ENCODE measurements at regions not wholly inside any gene's neighbourhood (a gene's known extent, or its start where the extent isn't known, plus 50 kb on each side); places are given as distances from the start of the nearest gene placed in this dataset.

- Histone ChIP-seq H3K9me3 (no peaks in the 10 kb centered on the region), H3K4me1 (peaks cover 0 to 7% (median 0%) of the 10 kb centered on the region in 3 donors), H3K27ac (no peak overlapping the region), H3K36me3 (no peaks in the 10 kb centered on the region), H3K4me3 (no peak overlapping the region), H3K27me3 (peaks cover 0 to 6% (median 0%) of the 10 kb centered on the region in 4 donors)
- intact Hi-C loops (cut with DNase I): no loop called here
- DNase-seq: no peak
- WGBS, 2 donors: 35 to 53% methylated on average over 1 of the region's 1 CpG
- TF ChIP-seq POLR2A (IDR thresholded peaks at IDR 0.05) (no peak), CTCF (IDR thresholded peaks at IDR 0.05) (no peak)
Observed at GRCh38 chr3:102672305-102672704, 237.5 kb downstream of the ZPLD1 start.

- Histone ChIP-seq H3K4me3 (peak overlapping the region in 1 of 4 donors; percentile 34), H3K27me3 (peaks cover 0 to 3% (median 0%) of the 10 kb centered on the region in 4 donors), H3K9me3 (no peaks in the 10 kb centered on the region), H3K27ac (no peak overlapping the region), H3K36me3 (no peaks in the 10 kb centered on the region), H3K4me1 (peaks cover 0 to 7% (median 0%) of the 10 kb centered on the region in 3 donors)
- WGBS, 2 donors: 7 to 15% methylated on average over 16 of the region's 16 CpGs
- TF ChIP-seq CTCF (IDR thresholded peaks at IDR 0.05): peak; percentile 27 to 76 (median 57)
- TF ChIP-seq POLR2A (IDR thresholded peaks at IDR 0.05): no peak
- no peak for DNase-seq
- intact Hi-C loops (cut with DNase I): no loop called here
Observed at GRCh38 chr3:102673271-102674115, 238.7 kb downstream of the ZPLD1 start.

GRCh38 chr3:102674284-102674683 is 239.5 kb downstream of the ZPLD1 start:
- Histone ChIP-seq H3K9me3 (no peaks in the 10 kb centered on the region), H3K4me1 (peaks cover 0 to 7% (median 0%) of the 10 kb centered on the region in 3 donors), H3K4me3 (no peak overlapping the region), H3K27me3 (no peaks in the 10 kb centered on the region), H3K27ac (no peak overlapping the region), H3K36me3 (no peaks in the 10 kb centered on the region)
- WGBS, 2 donors: 78 to 81% methylated on average over 7 of the region's 7 CpGs
- TF ChIP-seq CTCF (IDR thresholded peaks at IDR 0.05) (no peak), POLR2A (IDR thresholded peaks at IDR 0.05) (no peak)
- DNase-seq: no peak
- intact Hi-C loops (cut with DNase I): no loop called here

- Histone ChIP-seq H3K4me3 (no peak overlapping the region), H3K9me3 (no peaks in the 10 kb centered on the region), H3K27ac (no peak overlapping the region), H3K36me3 (no peaks in the 10 kb centered on the region), H3K4me1 (peaks cover 0 to 7% (median 0%) of the 10 kb centered on the region in 3 donors), H3K27me3 (no peaks in the 10 kb centered on the region)
- intact Hi-C loops (cut with DNase I): no loop called here
- no peak for DNase-seq
- no peak for TF ChIP-seq POLR2A (IDR thresholded peaks at IDR 0.05)
- TF ChIP-seq CTCF (IDR thresholded peaks at IDR 0.05): no peak
Observed at GRCh38 chr3:102676424-102676823, 241.6 kb downstream of the ZPLD1 start.

GRCh38 chr3:102682741-102683140 is 247.9 kb downstream of the ZPLD1 start:
- intact Hi-C loops (cut with DNase I): no loop called here

More at GRCh38 chr3:102682741-102683140, 247.9 kb downstream of the ZPLD1 start:
- no peak overlapping the region for H3K27ac ChIP-seq
- no peaks in the 10 kb centered on the region for H3K36me3 ChIP-seq
- no peaks in the 10 kb centered on the region for H3K9me3 ChIP-seq
- H3K4me3 ChIP-seq: no peak overlapping the region
- TF ChIP-seq CTCF (IDR thresholded peaks at IDR 0.05) (no peak), POLR2A (IDR thresholded peaks at IDR 0.05) (no peak)
- no peaks in the 10 kb centered on the region for H3K27me3 ChIP-seq
- H3K4me1 ChIP-seq: no peaks in the 10 kb centered on the region
- no peak for DNase-seq
